ENCODE measurements at regions not wholly inside any gene's neighbourhood (a gene's known extent, or its start where the extent isn't known, plus 50 kb on each side); places are given as distances from the start of the nearest gene placed in this dataset.

- in situ Hi-C loops (cut with HindIII; ENCODE audit: extremely low pct_ligation_motif_present, low pct_unique_long_range_greater_than_20kb) (no loop called here), intact Hi-C loops (cut with micrococcal nuclease; ENCODE audit: unreplicated experiment) (no loop called here)
- BruUV-seq (replicated peaks) = no TSS peak
- no peak overlapping the region for H3K27ac ChIP-seq (ENCODE audit: extremely low read length, insufficient read depth, low read length)
- no peak overlapping the region for H3K9ac ChIP-seq (ENCODE audit: insufficient read depth, low read depth, low read length)
- FAIRE-seq = no peak
- no peak overlapping the region for H3K4me3 ChIP-seq (replicated peaks in 1 of 3; ENCODE audit: insufficient read depth in 1 of 3, low read depth in 2 of 3, low read length in 3 of 3)
- H4K20me1 ChIP-seq (ENCODE audit: insufficient read depth, low read length) = no peaks in the 10 kb centered on the region
- no peak overlapping the region for H3K4me2 ChIP-seq (ENCODE audit: low read depth, low read length)
- WGBS (ENCODE audit: low lambda C conversion rate) = 32% methylated on average over 2 of the region's 2 CpGs
- no peaks in the 10 kb centered on the region for H3K4me1 ChIP-seq (ENCODE audit: insufficient read depth, low read length)
- H2AFZ ChIP-seq (ENCODE audit: low read length) = no peak overlapping the region
- no peaks in the 10 kb centered on the region for H3K9me3 ChIP-seq (ENCODE audit: low read length)
- ATAC-seq = no peak
- CTCF ChIA-PET (ENCODE audit: low intra/inter-chr PET ratio, low total read pairs) = no interaction called here
- no peaks in the 10 kb centered on the region; a peak in 1 of 5 replicates for H3K27me3 ChIP-seq (ENCODE audit: control insufficient read depth in 1 of 2, insufficient read depth in 2 of 2, low read length in 2 of 2)
- POLR2A ChIA-PET = no interaction called here
- H3K79me2 ChIP-seq (ENCODE audit: insufficient read depth, low read length) = no peaks in the 10 kb centered on the region
- no peaks in the 10 kb centered on the region for H3K36me3 ChIP-seq (replicated peaks in 1 of 2; ENCODE audit: control insufficient read depth in 1 of 2, insufficient read depth in 2 of 2, low read length in 2 of 2)
- DNase-seq (ENCODE audit: low spot score) = no peak
- TF ChIP-seq ZNF746 (CRISPR knock-in tag; IDR thresholded peaks at IDR 0.05) = no peak
- TF ChIP-seq ZUFSP (CRISPR knock-in tag; IDR thresholded peaks at IDR 0.05; ENCODE audit: borderline replicate concordance) = no peak
- TF ChIP-seq FLYWCH1 (CRISPR knock-in tag; IDR thresholded peaks at IDR 0.05) = no peak
- no peak for TF ChIP-seq RCOR2 (CRISPR knock-in tag; IDR thresholded peaks at IDR 0.05)
- TF ChIP-seq SRF (IDR thresholded peaks at IDR 0.05; ENCODE audit: low read depth, low read length) = no peak
- TF ChIP-seq ZBTB14 (CRISPR knock-in tag; IDR thresholded peaks at IDR 0.05) = no peak
- no peak for TF ChIP-seq ZNF629 (CRISPR knock-in tag; conservative IDR thresholded peaks at IDR 0.05)
- TF ChIP-seq GTF3A (CRISPR knock-in tag; conservative IDR thresholded peaks at IDR 0.05) = no peak
- no peak for TF ChIP-seq ASH2L (IDR thresholded peaks at IDR 0.05; ENCODE audit: insufficient read length, low read depth, low read length)
- no peak for TF ChIP-seq ZNF383 (CRISPR knock-in tag; IDR thresholded peaks at IDR 0.05; ENCODE audit: borderline replicate concordance)
- TF ChIP-seq TBX3 (IDR thresholded peaks at IDR 0.05; ENCODE audit: borderline replicate concordance) = no peak
- TF ChIP-seq RAD51 (IDR thresholded peaks at IDR 0.05; ENCODE audit: borderline replicate concordance) = no peak
- TF ChIP-seq FOSL1 (CRISPR knock-in tag; IDR thresholded peaks at IDR 0.05; ENCODE audit: borderline replicate concordance) = no peak
- TF ChIP-seq ZNF784 (CRISPR knock-in tag; IDR thresholded peaks at IDR 0.05; ENCODE audit: borderline replicate concordance) = no peak
- no peak for TF ChIP-seq NR2C2 (CRISPR knock-in tag; IDR thresholded peaks at IDR 0.05; ENCODE audit: borderline replicate concordance)
- no peak for TF ChIP-seq IKZF1 (IDR thresholded peaks at IDR 0.05)
- TF ChIP-seq PAXIP1 (CRISPR knock-in tag; conservative IDR thresholded peaks at IDR 0.05) = no peak
- no peak for TF ChIP-seq HNF1B (CRISPR knock-in tag; IDR thresholded peaks at IDR 0.05)
These were observed 49.9 kb upstream of the CCDC91 start for GRCh38 chr12:28140404-28140803.
